ENCODE measurements at regions not wholly inside any gene's neighbourhood (a gene's known extent, or its start where the extent isn't known, plus 50 kb on each side); places are given as distances from the start of the nearest gene placed in this dataset.

- Histone ChIP-seq H3K4me3 (no peak overlapping the region), H3K27ac (no peak overlapping the region), H3K27me3 (peaks cover 0 to 39% (median 6%) of the 10 kb centered on the region in 9 donors), H3K4me1 (no peaks in the 10 kb centered on the region), H3K36me3 (no peaks in the 10 kb centered on the region), H3K9me3 (peaks cover 0 to 11% (median 1%) of the 10 kb centered on the region in 12 donors)
- DNase-seq (no peak), ATAC-seq (no peak)
- intact Hi-C loops (cut with DNase I): no loop called here
- no peak for TF ChIP-seq POLR2A (IDR thresholded peaks at IDR 0.05)
- TF ChIP-seq, protein P1, sequence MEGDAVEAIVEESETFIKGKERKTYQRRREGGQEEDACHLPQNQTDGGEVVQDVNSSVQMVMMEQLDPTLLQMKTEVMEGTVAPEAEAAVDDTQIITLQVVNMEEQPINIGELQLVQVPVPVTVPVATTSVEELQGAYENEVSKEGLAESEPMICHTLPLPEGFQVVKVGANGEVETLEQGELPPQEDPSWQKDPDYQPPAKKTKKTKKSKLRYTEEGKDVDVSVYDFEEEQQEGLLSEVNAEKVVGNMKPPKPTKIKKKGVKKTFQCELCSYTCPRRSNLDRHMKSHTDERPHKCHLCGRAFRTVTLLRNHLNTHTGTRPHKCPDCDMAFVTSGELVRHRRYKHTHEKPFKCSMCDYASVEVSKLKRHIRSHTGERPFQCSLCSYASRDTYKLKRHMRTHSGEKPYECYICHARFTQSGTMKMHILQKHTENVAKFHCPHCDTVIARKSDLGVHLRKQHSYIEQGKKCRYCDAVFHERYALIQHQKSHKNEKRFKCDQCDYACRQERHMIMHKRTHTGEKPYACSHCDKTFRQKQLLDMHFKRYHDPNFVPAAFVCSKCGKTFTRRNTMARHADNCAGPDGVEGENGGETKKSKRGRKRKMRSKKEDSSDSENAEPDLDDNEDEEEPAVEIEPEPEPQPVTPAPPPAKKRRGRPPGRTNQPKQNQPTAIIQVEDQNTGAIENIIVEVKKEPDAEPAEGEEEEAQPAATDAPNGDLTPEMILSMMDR (IDR thresholded peaks at IDR 0.05): no peak
- WGBS, 4 donors: 73 to 80% (median 75%) methylated on average over 10 of the region's 10 CpGs
Observed at GRCh38 chr22:47787501-47788227, 1025.2 kb downstream of the TBC1D22A start.

DNA sequence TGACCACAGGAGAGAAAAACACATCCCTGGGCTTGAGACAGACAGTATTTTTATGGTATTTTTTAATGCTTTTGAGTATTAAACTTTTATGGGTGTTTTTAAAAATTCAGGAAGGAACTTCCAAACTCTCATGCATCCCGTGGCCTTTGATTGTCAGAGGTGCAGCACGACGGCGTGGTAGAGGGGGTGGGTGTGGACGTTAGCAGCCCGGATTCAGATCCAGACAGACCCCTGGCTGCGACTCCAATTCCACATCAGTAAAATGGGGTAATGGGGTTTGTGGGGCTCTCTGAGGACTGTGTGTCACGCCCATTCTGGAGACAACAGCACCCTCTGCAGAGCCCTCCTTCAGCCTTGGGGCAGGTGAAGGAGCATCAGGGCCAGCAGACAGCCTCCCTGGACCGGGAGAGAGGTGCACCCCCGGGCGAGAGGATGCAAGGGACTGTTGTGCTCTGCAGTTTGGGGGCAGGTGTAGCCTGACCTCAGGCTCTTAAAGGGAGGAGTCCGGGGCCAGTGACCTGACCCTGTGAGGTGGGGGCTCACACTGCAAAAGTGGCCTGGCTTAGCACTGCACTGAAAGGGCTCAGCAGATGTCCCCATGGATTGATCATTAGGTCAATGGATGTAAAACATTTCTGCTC is 1024.3 kb downstream of the TBC1D22A start:
- TF ChIP-seq, protein P1 (IDR thresholded peaks at IDR 0.05): no peak
- TF ChIP-seq POLR2A (IDR thresholded peaks at IDR 0.05): no peak
- Histone ChIP-seq H3K9me3 (peaks cover 0 to 11% (median 1%) of the 10 kb centered on the region in 12 donors), H3K36me3 (no peaks in the 10 kb centered on the region), H3K27ac (no peak overlapping the region), H3K4me3 (no peak overlapping the region), H3K4me1 (no peaks in the 10 kb centered on the region), H3K27me3 (peaks cover 0 to 39% (median 6%) of the 10 kb centered on the region in 9 donors)
- WGBS, 4 donors: 81 to 87% (median 82%) methylated on average over 11 to 12 of the region's 12 CpGs
- ATAC-seq: no peak
- no peak for DNase-seq
- intact Hi-C loops (cut with DNase I): no loop called here

GRCh38 chr22:47784991-47785390 is 1022.5 kb downstream of the TBC1D22A start:
- Histone ChIP-seq H3K4me3 (no peak overlapping the region), H3K27me3 (peaks cover 0 to 39% (median 6%) of the 10 kb centered on the region in 9 donors), H3K9me3 (peaks cover 0 to 11% (median 1%) of the 10 kb centered on the region in 12 donors), H3K36me3 (no peaks in the 10 kb centered on the region), H3K27ac (no peak overlapping the region), H3K4me1 (no peaks in the 10 kb centered on the region)
- ATAC-seq (no peak), DNase-seq (no peak)
- TF ChIP-seq, protein P1 (IDR thresholded peaks at IDR 0.05): no peak
- no peak for TF ChIP-seq POLR2A (IDR thresholded peaks at IDR 0.05)
- intact Hi-C loops (cut with DNase I): no loop called here
- WGBS, 4 donors: 57 to 86% (median 81%) methylated on average over 1 of the region's 1 CpG

- no peaks in the 10 kb centered on the region for H3K36me3 ChIP-seq
- peaks cover 0 to 39% (median 6%) of the 10 kb centered on the region in 9 donors for H3K27me3 ChIP-seq
- no peak for ATAC-seq
- H3K4me3 ChIP-seq: no peak overlapping the region
- WGBS, 4 donors: 73 to 89% (median 76%) methylated on average over 3 to 4 of the region's 4 CpGs
- TF ChIP-seq, protein P1 (IDR thresholded peaks at IDR 0.05): no peak
- no peak for TF ChIP-seq POLR2A (IDR thresholded peaks at IDR 0.05)
- DNase-seq: no peak
- H3K4me1 ChIP-seq: no peaks in the 10 kb centered on the region
- H3K27ac ChIP-seq: no peak overlapping the region
- intact Hi-C loops (cut with DNase I): no loop called here
- H3K9me3 ChIP-seq: peaks cover 0 to 11% (median 1%) of the 10 kb centered on the region in 12 donors
Observed at GRCh38 chr22:47784367-47784983, 1022.0 kb downstream of the TBC1D22A start.

Data from heart left ventricle (tissue), 16 donors.